GM21723 (cell line): ENCODE measurements at regions not wholly inside any gene's neighbourhood (a gene's known extent, or its start where the extent isn't known, plus 50 kb on each side); places are given as distances from the start of the nearest gene placed in this dataset.

ENCODE experiments used
- ATAC-seq: cut with Tn5 transposase; IDR thresholded peaks from one replicate; pipeline ENCODE4 v1.9.1; 2021; ENCODE audit warnings: mild to moderate bottlenecking, moderate library complexity; ENCODE audit not compliant: unreplicated experiment

GRCh38 chr13:76795701-76796695, 90.2 kb downstream of the KCTD12 start:
- ATAC-seq, result no peak

GRCh38 chr13:76792731-76793347, 93.4 kb downstream of the KCTD12 start:
- no peak for ATAC-seq

GRCh38 chr13:76790980-76791819, 95.0 kb downstream of the KCTD12 start:
- ATAC-seq, result no peak

DNA sequence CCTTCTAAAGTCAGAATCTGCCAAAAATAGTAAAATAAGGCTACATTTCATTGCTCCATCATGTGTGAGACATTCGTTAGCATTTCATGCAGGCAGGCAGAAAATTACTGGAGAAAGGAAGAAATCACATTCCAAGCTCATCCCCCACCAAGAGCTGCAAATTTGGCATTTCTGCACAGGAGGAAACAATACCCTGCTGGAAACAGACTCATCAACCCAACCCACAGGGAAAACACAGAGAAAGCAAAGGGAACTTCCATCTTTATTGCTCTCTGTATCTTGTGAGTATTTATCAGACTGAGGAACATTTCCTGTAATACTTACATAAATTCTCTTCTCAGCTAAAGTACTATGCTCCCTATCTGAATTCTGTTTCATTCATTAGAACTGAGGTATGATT, 95.7 kb downstream of the KCTD12 start:
- ATAC-seq, result no peak

DNA sequence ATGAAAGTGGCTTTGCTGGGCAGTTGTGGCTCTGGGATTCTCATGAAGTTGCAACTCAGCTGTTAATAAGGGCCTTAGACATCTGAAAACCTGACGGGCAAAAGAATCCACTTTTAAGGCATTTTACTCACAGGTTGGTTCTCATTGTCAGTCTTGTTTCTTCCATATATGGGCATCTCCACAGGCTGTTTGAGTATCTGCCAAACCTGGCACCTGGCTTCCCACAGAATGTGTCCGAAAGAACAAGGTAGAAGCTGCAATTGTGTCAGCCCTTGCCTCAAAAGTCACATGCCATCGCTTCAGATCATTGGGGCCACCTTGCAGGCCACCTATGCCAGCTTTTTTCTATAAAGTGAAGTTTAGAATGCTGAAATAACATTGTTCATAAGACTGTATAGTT, 102.4 kb downstream of the KCTD12 start:
- no peak for ATAC-seq

GRCh38 chr13:76778853-76779252, 107.4 kb downstream of the KCTD12 start:
- ATAC-seq, result no peak

DNA sequence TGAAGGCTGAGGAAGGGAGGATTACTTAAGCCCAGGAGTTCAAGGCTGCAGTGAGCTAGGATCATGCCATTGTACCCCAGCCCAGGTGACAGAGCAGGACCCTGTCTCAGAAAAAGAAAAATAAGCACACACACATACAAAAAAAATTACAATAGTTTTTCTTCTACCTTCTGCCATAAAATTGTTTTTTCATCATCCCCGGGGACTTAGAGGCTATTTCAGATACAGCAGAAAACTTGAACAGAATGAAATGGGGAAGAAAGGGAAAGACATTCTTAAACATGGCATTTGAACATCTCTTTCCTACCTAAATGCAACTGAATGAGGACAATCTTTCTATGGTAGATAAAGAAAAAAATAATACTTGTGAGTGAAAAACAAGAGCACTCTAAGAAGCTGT, 109.1 kb downstream of the KCTD12 start:
- ATAC-seq, result no peak

GRCh38 chr13:76775088-76775740, 111.0 kb downstream of the KCTD12 start:
- no peak for ATAC-seq

DNA sequence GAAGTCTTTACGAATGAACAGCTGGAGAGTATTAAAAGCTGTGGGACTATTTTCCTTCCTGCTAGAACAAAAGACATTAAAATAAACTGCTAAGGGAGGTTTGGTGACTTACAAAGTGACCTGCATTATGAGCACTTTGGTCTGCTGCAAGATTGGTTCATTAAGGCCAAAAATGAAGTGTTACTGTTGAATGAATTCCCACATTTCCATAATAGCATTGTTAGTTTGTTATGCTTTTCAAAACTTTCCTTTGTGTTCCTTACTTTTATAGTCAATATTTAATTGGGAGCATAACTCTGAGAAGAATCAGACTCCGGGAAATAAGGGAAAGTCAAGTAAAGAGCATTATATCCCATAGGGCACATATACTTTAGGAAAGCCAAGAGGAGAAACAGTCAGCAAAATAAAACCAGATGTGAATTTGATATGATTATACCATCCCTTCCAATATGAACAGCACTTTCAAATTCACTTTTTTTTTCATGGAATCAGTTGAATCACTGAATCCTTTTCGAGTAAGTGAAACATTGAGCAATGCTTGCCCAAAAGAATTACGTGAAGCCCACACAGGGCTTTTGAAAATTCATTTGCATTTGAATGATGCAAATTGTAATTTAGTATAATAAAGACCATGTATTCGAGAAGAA, 112.6 kb downstream of the KCTD12 start:
- no peak for ATAC-seq

- no peak for ATAC-seq
These were observed 114.0 kb downstream of the KCTD12 start for GRCh38 chr13:76772241-76772640.

- ATAC-seq, result no peak
These were observed 116.9 kb downstream of the KCTD12 start for GRCh38 chr13:76769271-76769791.

- ATAC-seq, result no peak
These were observed 117.8 kb downstream of the KCTD12 start for GRCh38 chr13:76768384-76768783.

DNA sequence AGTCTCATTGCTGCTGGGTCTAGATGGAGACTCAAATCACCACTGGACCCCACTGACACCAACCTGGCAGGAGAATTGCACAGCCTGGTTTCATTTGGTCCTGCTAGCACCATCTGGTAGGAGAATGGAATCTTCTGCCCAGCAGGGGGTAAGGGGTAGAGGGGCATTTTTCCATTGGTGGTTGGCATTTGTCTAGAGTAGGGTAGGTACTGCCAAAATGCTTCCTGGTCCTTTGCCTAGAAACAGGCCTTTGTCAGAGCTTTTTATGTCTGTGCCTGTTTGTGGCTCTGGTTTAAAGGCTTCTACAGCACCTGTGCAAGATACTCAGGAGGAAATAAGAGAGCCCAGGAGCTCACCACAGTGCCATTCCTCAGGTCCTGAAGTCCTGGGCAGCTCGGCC, 121.3 kb downstream of the KCTD12 start:
- ATAC-seq, result no peak

DNA sequence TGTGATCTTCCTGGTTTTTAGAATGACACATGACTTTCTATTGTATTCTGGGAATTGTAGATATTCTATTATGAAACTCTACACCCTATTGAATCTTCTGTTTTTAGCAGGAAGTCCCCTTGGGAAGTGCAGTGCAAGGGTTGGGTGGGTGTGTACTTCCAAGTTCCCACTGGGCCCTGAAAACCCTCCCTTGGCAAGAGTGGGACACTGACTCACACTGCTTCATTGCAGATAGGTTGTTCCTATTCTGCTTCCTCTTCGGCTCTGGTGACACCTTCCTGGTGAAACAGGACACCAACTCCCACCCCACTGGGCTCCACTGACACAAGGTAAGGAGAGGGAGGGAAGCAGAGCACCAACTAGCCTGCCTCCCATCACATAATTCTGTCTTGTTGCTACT, 121.8 kb downstream of the KCTD12 start:
- no peak for ATAC-seq

DNA sequence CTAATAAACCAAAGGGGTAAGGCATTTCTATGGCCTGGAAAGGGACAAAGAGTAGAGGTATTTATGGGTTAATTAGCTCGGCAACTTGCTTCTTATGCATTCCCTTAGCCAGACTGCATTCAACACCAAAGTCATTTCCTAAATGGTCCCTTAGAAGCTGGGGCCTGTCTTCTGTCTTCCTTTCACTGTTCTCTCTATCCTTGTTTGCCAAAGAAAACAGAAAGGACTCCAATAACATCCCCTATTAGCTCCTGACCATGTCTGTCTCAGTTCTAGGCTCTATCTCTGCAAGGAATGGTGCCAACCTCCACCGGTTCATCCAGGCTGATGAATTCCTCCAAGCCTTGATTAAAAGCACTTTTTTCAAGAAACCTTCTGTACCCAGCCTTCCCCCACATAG, 123.5 kb downstream of the KCTD12 start:
- no peak for ATAC-seq

GRCh38 chr13:76759877-76760276, 126.3 kb downstream of the KCTD12 start:
- ATAC-seq, result no peak

GRCh38 chr13:76758738-76759137, 127.5 kb downstream of the KCTD12 start:
- ATAC-seq, result no peak

DNA sequence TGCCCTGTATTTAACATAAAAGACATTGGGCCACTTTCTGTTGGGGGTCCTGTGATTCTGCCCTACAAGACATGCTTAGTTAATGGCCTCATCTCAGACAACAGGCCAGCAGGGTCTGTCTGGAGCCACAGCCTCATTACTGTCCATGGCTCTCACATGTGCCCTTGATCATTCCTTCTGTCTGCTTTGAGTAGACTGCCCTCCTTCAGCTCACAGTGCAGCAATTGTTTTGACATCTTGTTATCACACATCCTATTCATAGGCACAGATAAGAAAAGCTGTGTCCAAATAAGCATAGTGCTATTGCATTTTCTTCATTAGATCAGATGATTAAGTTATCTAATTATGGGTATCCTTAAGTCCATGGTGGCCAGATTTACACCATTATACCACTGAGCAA, 127.9 kb downstream of the KCTD12 start:
- ATAC-seq, result no peak

DNA sequence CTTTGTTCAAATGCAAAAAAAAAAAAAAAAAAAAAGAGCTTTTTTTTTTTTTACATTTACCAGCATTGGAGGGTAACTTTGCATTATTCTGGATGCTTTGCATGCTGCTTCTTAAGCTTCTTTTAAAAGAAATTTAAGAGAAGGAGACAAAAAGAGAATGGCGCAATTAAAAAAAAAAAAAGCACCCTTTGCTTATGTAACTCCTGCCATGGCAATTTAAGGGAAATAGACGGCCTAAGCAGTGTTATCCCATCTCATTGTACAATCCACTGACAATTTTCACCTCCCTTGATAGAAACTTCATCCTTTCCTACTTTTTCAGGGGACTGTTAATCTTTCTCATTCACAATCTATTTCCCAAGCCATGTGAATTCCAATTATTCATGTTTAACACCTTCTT, 129.8 kb downstream of the KCTD12 start:
- no peak for ATAC-seq

DNA sequence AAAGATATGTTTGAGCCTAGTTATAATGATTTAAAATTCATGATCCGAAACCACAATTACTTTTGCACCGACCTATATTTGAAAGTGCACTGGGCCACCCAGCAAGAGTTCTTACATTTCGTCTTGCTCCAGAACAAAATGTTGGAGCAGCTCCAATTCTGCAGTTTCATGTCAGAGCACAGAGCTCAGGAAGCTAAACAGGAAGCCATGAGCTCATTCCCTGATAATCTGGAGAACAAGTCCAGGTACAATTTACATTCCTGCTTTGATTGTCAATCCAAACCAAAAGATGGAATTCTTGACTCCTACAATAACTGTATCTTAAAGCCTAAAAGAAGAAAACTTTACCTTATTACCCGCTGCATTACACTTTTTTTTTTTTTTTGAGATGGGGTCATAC, 131.8 kb downstream of the KCTD12 start:
- no peak for ATAC-seq
